Mesodermal cell (in vitro differentiated cells): ENCODE measurements at regions not wholly inside any gene's neighbourhood (a gene's known extent, or its start where the extent isn't known, plus 50 kb on each side); places are given as distances from the start of the nearest gene placed in this dataset.
"Not testable (repeated sequence)": the region's sequence is repeated elsewhere in the genome, so short reads cannot be mapped to it uniquely, and the experiment has no call there.

Experiments used
- H3K27ac ChIP-seq: 2 replicates; pipeline ENCODE4 v1.7.0; 2013; ENCODE audit warnings: mild to moderate bottlenecking, low read depth, low read length, moderate library complexity; ENCODE audit not compliant: severe bottlenecking
- H3K36me3 ChIP-seq: 2 replicates; pipeline ENCODE4 v1.7.1; 2013; ENCODE audit warnings: mild to moderate bottlenecking, low read length, moderate library complexity; ENCODE audit not compliant: control insufficient read depth, insufficient read depth
- H3K4me1 ChIP-seq: one replicate; pipeline ENCODE4 v1.7.1; 2013; ENCODE audit warnings: mild to moderate bottlenecking, low read length; ENCODE audit not compliant: insufficient read depth, control insufficient read depth, poor library complexity, severe bottlenecking
- H3K4me3 ChIP-seq: 2 replicates; pipeline ENCODE4 v1.7.0; 2013; ENCODE audit warnings: low read length, control low read depth, mild to moderate bottlenecking; ENCODE audit not compliant: insufficient read depth, poor library complexity, severe bottlenecking; ENCODE audit errors: extremely low read depth
- H3K9me3 ChIP-seq: 2 replicates; pipeline ENCODE4 v1.7.1; 2013; ENCODE audit warnings: mild to moderate bottlenecking, low read length, moderate library complexity; ENCODE audit not compliant: control insufficient read depth
- WGBS, 2 experiments: methylation state at CpG; one replicate each; pipeline ENCODE4 v1.1.5; 2013; ENCODE audit warnings: missing lambda C conversion rate in 2 of 2; ENCODE audit not compliant: insufficient coverage in 2 of 2; 5-methylcytosine and 5-hydroxymethylcytosine counted together

GRCh38 chr3:118525077-118525476, 509.6 kb downstream of the IGSF11 start:
- no peak overlapping the region for H3K4me3 ChIP-seq
- H3K4me1 ChIP-seq, result no peaks in the 10 kb centered on the region
- no peak overlapping the region for H3K27ac ChIP-seq
- H3K9me3 ChIP-seq, result no peaks in the 10 kb centered on the region
- H3K36me3 ChIP-seq, result no peaks in the 10 kb centered on the region
- WGBS, 2 experiments, result 50 to 67% methylated on average over 2 to 3 of the region's 3 CpGs

- WGBS, 2 experiments, result 100% methylated on average over 1 of the region's 1 CpG; no CpG with 5 or more reads in 1 of the 2 experiments
- Histone ChIP-seq H3K36me3 (no peaks in the 10 kb centered on the region), H3K9me3 (no peaks in the 10 kb centered on the region), H3K27ac (peak overlapping the region; percentile 19), H3K4me1 (no peaks in the 10 kb centered on the region), H3K4me3 (no peak overlapping the region)
Measured at GRCh38 chr3:118526758-118527513, 507.7 kb downstream of the IGSF11 start.

- peak overlapping the region; percentile 19 for H3K27ac ChIP-seq
- H3K4me3 ChIP-seq, result no peak overlapping the region
- no peaks in the 10 kb centered on the region for H3K9me3 ChIP-seq
- H3K36me3 ChIP-seq, result no peaks in the 10 kb centered on the region
- H3K4me1 ChIP-seq, result no peaks in the 10 kb centered on the region
Measured at GRCh38 chr3:118527514-118528044, 507.1 kb downstream of the IGSF11 start.

GRCh38 chr3:118529554-118529953, 505.1 kb downstream of the IGSF11 start:
- Histone ChIP-seq H3K4me1 (no peaks in the 10 kb centered on the region), H3K4me3 (no peak overlapping the region), H3K27ac (no peak overlapping the region), H3K36me3 (no peaks in the 10 kb centered on the region), H3K9me3 (no peaks in the 10 kb centered on the region)
- 80% methylated on average over 1 of the region's 2 CpGs; no CpG with 5 or more reads in 1 of the 2 experiments for WGBS, 2 experiments

- 92 to 95% methylated on average over 4 of the region's 4 CpGs for WGBS, 2 experiments
- Histone ChIP-seq H3K4me1 (no peaks in the 10 kb centered on the region), H3K36me3 (no peaks in the 10 kb centered on the region), H3K27ac (no peak overlapping the region), H3K9me3 (no peaks in the 10 kb centered on the region), H3K4me3 (no peak overlapping the region)
Measured at GRCh38 chr3:118530350-118530922, 504.2 kb downstream of the IGSF11 start.

- H3K9me3 ChIP-seq, H3K4me1 ChIP-seq, H3K36me3 ChIP-seq, H3K27ac ChIP-seq, H3K4me3 ChIP-seq: not testable (repeated sequence)
Measured at GRCh38 chr3:118530927-118531356, 503.7 kb downstream of the IGSF11 start.

- Histone ChIP-seq H3K4me1 (no peaks in the 10 kb centered on the region), H3K27ac (no peak overlapping the region), H3K36me3 (no peaks in the 10 kb centered on the region), H3K4me3 (no peak overlapping the region), H3K9me3 (no peaks in the 10 kb centered on the region)
- 50 to 93% methylated on average over 2 of the region's 3 CpGs for WGBS, 2 experiments
Measured at GRCh38 chr3:118531816-118532215, 502.8 kb downstream of the IGSF11 start.

- Histone ChIP-seq H3K9me3 (no peaks in the 10 kb centered on the region), H3K27ac (no peak overlapping the region), H3K4me1 (no peaks in the 10 kb centered on the region), H3K36me3 (no peaks in the 10 kb centered on the region), H3K4me3 (no peak overlapping the region)
- 83 to 100% methylated on average over 1 of the region's 1 CpG for WGBS, 2 experiments
Measured at GRCh38 chr3:118533676-118534075, 501.0 kb downstream of the IGSF11 start.

- Histone ChIP-seq H3K9me3 (no peaks in the 10 kb centered on the region), H3K27ac (no peak overlapping the region), H3K4me1 (no peaks in the 10 kb centered on the region), H3K4me3 (no peak overlapping the region), H3K36me3 (no peaks in the 10 kb centered on the region)
- WGBS, 2 experiments, result 0% methylated on average over 1 of the region's 2 CpGs; no CpG with 5 or more reads in 1 of the 2 experiments
Measured at GRCh38 chr3:118534519-118534918, 500.1 kb downstream of the IGSF11 start.

GRCh38 chr3:118536764-118537163, 497.9 kb downstream of the IGSF11 start:
- Histone ChIP-seq H3K36me3 (no peaks in the 10 kb centered on the region), H3K4me3 (no peak overlapping the region), H3K4me1 (peaks cover 4% of the 10 kb centered on the region), H3K27ac (no peak overlapping the region), H3K9me3 (no peaks in the 10 kb centered on the region)
- no CpG with 5 or more reads among the region's 3 CpGs for WGBS, 2 experiments

GRCh38 chr3:118537454-118537853, 497.2 kb downstream of the IGSF11 start:
- Histone ChIP-seq H3K9me3 (no peaks in the 10 kb centered on the region), H3K27ac (no peak overlapping the region), H3K4me1 (peaks cover 8% of the 10 kb centered on the region), H3K4me3 (no peak overlapping the region), H3K36me3 (no peaks in the 10 kb centered on the region)
- WGBS, 2 experiments, result no CpG with 5 or more reads among the region's 2 CpGs
